Uterus (tissue), 3 donors: ENCODE measurements at regions not wholly inside any gene's neighbourhood (a gene's known extent, or its start where the extent isn't known, plus 50 kb on each side); places are given as distances from the start of the nearest gene placed in this dataset.

ENCODE experiments used
- DNase-seq, 2 donors: peaks; one replicate each; pipeline ENCODE4 v3.0.0-alpha.2; 2019 to 2020
- H3K27ac ChIP-seq, 2 donors: fragments of 200-600 bp; sonication (generic); 1 replicate in 1 of 2; 2 replicates in 1 of 2; pipeline ENCODE4 v1.5.1; 2016 to 2018
- H3K27me3 ChIP-seq, 2 donors: fragments of 200-600 bp; sonication (generic); one replicate each; pipeline ENCODE4 v1.5.1; 2018 to 2019; ENCODE audit warnings: control low read depth in 1 of 2
- H3K36me3 ChIP-seq, 2 donors: fragments of 200-600 bp; sonication (generic); one replicate each; pipeline ENCODE4 v1.5.1; 2019; ENCODE audit warnings: control low read depth in 1 of 2
- H3K4me1 ChIP-seq, 2 donors: fragments of 200-600 bp; sonication (generic); one replicate each; pipeline ENCODE4 v1.5.1; 2018 to 2019; ENCODE audit warnings: control low read depth in 1 of 2
- H3K4me3 ChIP-seq, 2 donors: fragments of 200-600 bp; sonication (generic); 1 replicate in 1 of 2; 2 replicates in 1 of 2; pipeline ENCODE4 v1.5.1; 2018 to 2019; ENCODE audit warnings: mild to moderate bottlenecking in 1 of 2
- H3K9me3 ChIP-seq, 2 donors: fragments of 200-600 bp; sonication (generic); one replicate each; pipeline ENCODE4 v1.5.1; 2019; ENCODE audit warnings: control low read depth in 1 of 2
- CTCF ChIP-seq, 4 experiments: fragments of 200-600 bp in 2 of 4; fragments of 450-650 bp in 2 of 4; sonication (generic) in 2 of 4; IDR thresholded peaks; one replicate each; pipeline ENCODE4 v1.5.1; 2016 to 2019; ENCODE audit warnings: antibody characterized with exemption in 4 of 4, mild to moderate bottlenecking in 2 of 4, moderate library complexity in 1 of 4
- POLR2A ChIP-seq, 2 donors: fragments of 450-650 bp; IDR thresholded peaks; one replicate each; pipeline ENCODE4 v1.6.1; 2016; ENCODE audit warnings: antibody characterized with exemption in 2 of 2, mild to moderate bottlenecking in 1 of 2, moderate library complexity in 1 of 2
- intact Hi-C: fragments of 100-400 bp; cut with DNase I; formaldehyde crosslinking; loops from one replicate; pipeline ENCODE4 v1.15.1; 2023; ENCODE audit warnings: low total_unique reads
- donor health status: DM: yes; HTN: yes; CAD: no.

DNA sequence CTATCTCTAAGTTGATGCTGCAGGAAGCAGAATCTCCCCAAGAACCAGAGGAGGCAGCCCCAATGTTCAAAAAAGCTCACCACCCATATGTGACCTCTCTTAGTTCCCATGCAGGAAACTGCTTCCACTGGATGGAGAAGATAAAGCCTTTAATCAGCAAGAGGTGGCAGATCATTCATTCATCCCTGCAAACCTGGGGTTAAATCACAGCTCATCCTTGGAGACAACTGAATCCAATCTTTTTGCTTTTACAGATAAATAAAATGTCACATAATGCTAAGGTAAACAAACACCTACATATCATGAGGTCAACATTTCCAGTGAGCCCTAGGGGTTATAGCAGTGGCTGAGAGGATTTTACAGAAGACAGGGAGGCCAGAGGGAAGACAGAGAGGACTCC lies 112.7 kb upstream of the CD93 start:
- TF ChIP-seq CTCF (IDR thresholded peaks at IDR 0.05) (no peak), POLR2A (IDR thresholded peaks at IDR 0.05) (no peak)
- Histone ChIP-seq H3K27me3 (no peaks in the 10 kb centered on the region), H3K27ac (no peak overlapping the region), H3K4me3 (no peak overlapping the region), H3K36me3 (no peaks in the 10 kb centered on the region), H3K4me1 (no peaks in the 10 kb centered on the region), H3K9me3 (no peaks in the 10 kb centered on the region)
- DNase-seq: no peak
- intact Hi-C loops: no loop called here

DNA sequence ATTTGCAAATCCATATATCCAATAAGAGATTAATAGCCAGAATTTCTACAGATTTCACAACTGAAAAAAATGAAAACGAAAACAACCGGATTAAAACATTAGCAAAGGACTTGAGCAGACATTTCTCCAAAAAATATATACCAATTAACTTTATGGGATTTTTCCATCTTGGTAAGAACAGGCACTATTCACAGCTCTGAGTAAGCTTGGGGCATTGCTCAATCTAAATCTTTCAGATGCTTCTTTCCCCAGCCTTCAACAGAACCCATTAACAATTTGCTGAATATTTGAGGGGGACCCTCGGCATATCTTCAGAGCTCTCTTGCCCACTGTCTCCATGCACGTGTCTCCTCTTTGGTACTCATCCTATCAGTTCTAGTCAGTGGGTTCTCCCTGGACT lies 111.7 kb upstream of the CD93 start:
- intact Hi-C loops: no loop called here
- DNase-seq: no peak
- no peaks in the 10 kb centered on the region for H3K27me3 ChIP-seq
- no peak overlapping the region for H3K4me3 ChIP-seq
- H3K36me3 ChIP-seq: no peaks in the 10 kb centered on the region
- no peaks in the 10 kb centered on the region for H3K9me3 ChIP-seq
- no peaks in the 10 kb centered on the region for H3K4me1 ChIP-seq
- H3K27ac ChIP-seq: no peak overlapping the region
- no peak for TF ChIP-seq POLR2A (IDR thresholded peaks at IDR 0.05)
- TF ChIP-seq CTCF (IDR thresholded peaks at IDR 0.05): no peak

DNA sequence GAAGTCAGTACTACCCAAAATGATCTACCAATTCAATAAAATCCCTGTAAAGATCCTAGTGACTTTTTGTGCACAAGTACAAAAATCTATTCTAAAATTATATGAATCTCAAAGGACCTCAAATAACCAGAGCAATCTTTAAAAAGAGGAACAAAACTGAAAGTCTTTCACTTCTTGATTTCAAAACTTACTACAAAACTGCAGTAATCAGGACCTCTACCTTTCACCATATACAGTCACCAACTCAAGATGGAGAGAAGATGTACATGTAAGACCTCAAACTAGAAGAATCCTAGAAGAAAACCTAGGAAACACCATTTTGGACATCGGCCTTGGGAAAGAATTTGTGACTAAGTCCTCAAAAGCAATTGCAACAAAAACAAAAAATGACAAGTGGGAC lies 109.5 kb upstream of the CD93 start:
- Histone ChIP-seq H3K9me3 (no peaks in the 10 kb centered on the region), H3K27ac (no peak overlapping the region), H3K4me3 (no peak overlapping the region), H3K27me3 (no peaks in the 10 kb centered on the region), H3K4me1 (no peaks in the 10 kb centered on the region), H3K36me3 (no peaks in the 10 kb centered on the region)
- intact Hi-C loops: no loop called here
- no peak for TF ChIP-seq POLR2A (IDR thresholded peaks at IDR 0.05)
- no peak for TF ChIP-seq CTCF (IDR thresholded peaks at IDR 0.05)
- DNase-seq: no peak

- Histone ChIP-seq H3K9me3 (no peaks in the 10 kb centered on the region), H3K4me3 (no peak overlapping the region), H3K36me3 (no peaks in the 10 kb centered on the region), H3K27ac (no peak overlapping the region), H3K4me1 (no peaks in the 10 kb centered on the region), H3K27me3 (no peaks in the 10 kb centered on the region)
- no peak for DNase-seq
- TF ChIP-seq POLR2A (IDR thresholded peaks at IDR 0.05) (no peak), CTCF (IDR thresholded peaks at IDR 0.05) (no peak)
- intact Hi-C loops: no loop called here
Observed at GRCh38 chr20:23193801-23194384, 107.8 kb upstream of the CD93 start.

DNA sequence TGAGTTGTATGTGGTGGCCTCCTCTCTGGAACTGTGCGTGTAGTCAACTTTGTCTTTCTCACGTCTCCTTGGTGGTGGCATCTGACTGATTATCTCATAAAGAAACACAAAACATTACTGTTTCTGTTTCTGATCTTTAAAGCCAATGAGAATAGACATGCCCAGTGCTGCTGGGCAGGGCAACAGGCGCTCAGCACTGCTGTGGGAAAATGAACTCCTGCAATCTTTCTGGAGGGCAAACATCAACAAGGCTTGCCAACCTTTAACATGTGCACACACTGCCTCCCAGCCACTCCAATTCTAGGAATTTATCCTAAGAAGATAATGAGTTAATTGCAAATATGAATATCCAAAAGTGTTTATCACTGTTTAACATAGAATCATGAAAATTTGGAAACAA lies 106.3 kb upstream of the CD93 start:
- Histone ChIP-seq H3K27ac (no peak overlapping the region), H3K4me3 (no peak overlapping the region), H3K9me3 (no peaks in the 10 kb centered on the region), H3K4me1 (no peaks in the 10 kb centered on the region), H3K36me3 (no peaks in the 10 kb centered on the region), H3K27me3 (no peaks in the 10 kb centered on the region)
- TF ChIP-seq CTCF (IDR thresholded peaks at IDR 0.05) (no peak), POLR2A (IDR thresholded peaks at IDR 0.05) (no peak)
- intact Hi-C loops: no loop called here
- DNase-seq: no peak
